Activated T-cell treated with anti-CD3 and anti-CD28 coated beads, Interleukin-2, amount 50 U/mL, for 24 hours (primary cell): ENCODE measurements at regions not wholly inside any gene's neighbourhood (a gene's known extent, or its start where the extent isn't known, plus 50 kb on each side); places are given as distances from the start of the nearest gene placed in this dataset.
"Not testable (repeated sequence)": the region's sequence is repeated elsewhere in the genome, so short reads cannot be mapped to it uniquely, and the experiment has no call there.

Experiments used
- DNase-seq: peaks from one replicate; pipeline ENCODE4 v3.0.0-alpha.2; 2020
- H3K27ac Mint-ChIP-seq: 2 replicates; pipeline ENCODE4 v1.8.0; 2020; ENCODE audit warnings: mild to moderate bottlenecking, mixed read lengths
- H3K27me3 Mint-ChIP-seq: 2 replicates; pipeline ENCODE4 v1.8.0; 2020; ENCODE audit warnings: mixed read lengths
- H3K36me3 Mint-ChIP-seq: 2 replicates; pipeline ENCODE4 v1.8.0; 2020; ENCODE audit warnings: low read depth, mixed read lengths
- H3K4me1 Mint-ChIP-seq: 2 replicates; pipeline ENCODE4 v1.8.0; 2020; ENCODE audit warnings: low read depth, mixed read lengths
- H3K4me3 Mint-ChIP-seq: 2 replicates; pipeline ENCODE4 v1.8.0; 2020; ENCODE audit warnings: mild to moderate bottlenecking, moderate library complexity, mixed read lengths
- H3K9me3 Mint-ChIP-seq: 2 replicates; pipeline ENCODE4 v1.8.0; 2020; ENCODE audit warnings: mixed read lengths

- H3K27me3 Mint-ChIP-seq, H3K4me1 Mint-ChIP-seq, H3K4me3 Mint-ChIP-seq, DNase-seq, H3K27ac Mint-ChIP-seq, H3K36me3 Mint-ChIP-seq: not testable (repeated sequence)
- peaks cover 20% of the 10 kb centered on the region for H3K9me3 Mint-ChIP-seq
These were observed 507.9 kb downstream of the KCNJ18 start for GRCh38 chr17:22200187-22200586.

DNA sequence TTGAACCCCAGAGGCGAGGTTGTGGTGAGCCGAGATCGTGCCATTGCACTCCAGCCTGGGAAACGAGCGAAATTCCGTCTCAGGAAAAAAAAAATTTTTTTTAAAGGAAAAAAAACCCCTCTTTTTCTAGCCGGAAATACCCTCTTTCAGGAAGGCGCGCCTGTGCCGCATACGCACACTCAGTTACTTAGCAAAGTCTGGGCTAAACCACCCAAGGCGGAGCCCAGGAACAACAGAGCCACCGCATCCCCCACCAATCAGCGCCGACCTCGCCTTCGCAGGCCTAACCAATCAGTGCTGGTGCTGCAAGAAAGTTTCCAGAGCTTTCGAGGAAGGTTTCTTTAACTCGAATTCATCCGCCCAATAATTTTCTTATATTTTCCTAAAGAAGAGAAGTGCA, 510.4 kb downstream of the KCNJ18 start:
- Mint-ChIP-seq H3K27me3 (no peaks in the 10 kb centered on the region), H3K4me1 (no peaks in the 10 kb centered on the region), H3K36me3 (no peaks in the 10 kb centered on the region), H3K4me3 (no peak overlapping the region), H3K9me3 (peaks cover 30% of the 10 kb centered on the region), H3K27ac (no peak overlapping the region)
- no peak for DNase-seq

- Mint-ChIP-seq H3K9me3 (peaks cover 30% of the 10 kb centered on the region), H3K4me1 (no peaks in the 10 kb centered on the region), H3K4me3 (no peak overlapping the region), H3K36me3 (no peaks in the 10 kb centered on the region), H3K27me3 (no peaks in the 10 kb centered on the region), H3K27ac (no peak overlapping the region)
- no peak for DNase-seq
These were observed 510.9 kb downstream of the KCNJ18 start for GRCh38 chr17:22203208-22203715.

GRCh38 chr17:22204076-22204475, 511.8 kb downstream of the KCNJ18 start:
- H3K4me3 Mint-ChIP-seq, DNase-seq, H3K4me1 Mint-ChIP-seq, H3K36me3 Mint-ChIP-seq, H3K27me3 Mint-ChIP-seq, H3K27ac Mint-ChIP-seq: not testable (repeated sequence)
- H3K9me3 Mint-ChIP-seq = peaks cover 32% of the 10 kb centered on the region

- H3K27me3 Mint-ChIP-seq, H3K4me3 Mint-ChIP-seq, DNase-seq, H3K36me3 Mint-ChIP-seq, H3K27ac Mint-ChIP-seq, H3K4me1 Mint-ChIP-seq: not testable (repeated sequence)
- peaks cover 22% of the 10 kb centered on the region for H3K9me3 Mint-ChIP-seq
These were observed 517.9 kb downstream of the KCNJ18 start for GRCh38 chr17:22210212-22210611.

DNA sequence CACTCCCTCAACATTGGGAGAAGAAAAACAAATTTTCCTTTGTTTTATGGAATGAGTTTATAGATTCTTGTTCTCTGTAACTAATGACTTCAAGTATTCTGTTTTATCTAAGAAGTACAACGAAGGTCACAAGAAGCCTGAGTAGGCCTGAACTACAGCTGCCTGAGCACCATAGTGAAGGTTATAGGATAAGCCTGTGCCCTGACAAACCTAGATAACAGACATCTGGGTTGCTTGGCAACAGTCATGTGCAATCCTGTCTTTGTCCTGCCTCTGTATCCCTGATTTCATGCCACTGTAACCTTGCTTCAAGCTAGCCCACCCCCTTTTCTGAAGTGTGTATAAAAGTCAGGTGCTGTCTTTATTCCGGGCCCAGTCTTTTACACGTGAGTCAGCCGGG, 520.8 kb downstream of the KCNJ18 start:
- not testable (repeated sequence) for H3K27me3 Mint-ChIP-seq, H3K36me3 Mint-ChIP-seq

GRCh38 chr17:22217135-22217534, 524.8 kb downstream of the KCNJ18 start:
- Mint-ChIP-seq H3K4me1 (no peaks in the 10 kb centered on the region), H3K36me3 (no peaks in the 10 kb centered on the region), H3K4me3 (no peak overlapping the region), H3K27ac (no peak overlapping the region), H3K27me3 (no peaks in the 10 kb centered on the region), H3K9me3 (peaks cover 7% of the 10 kb centered on the region)
- DNase-seq = no peak

More for the DNA sequence above, 520.8 kb downstream of the KCNJ18 start:
- not testable (repeated sequence) for H3K4me1 Mint-ChIP-seq, DNase-seq, H3K4me3 Mint-ChIP-seq, H3K27ac Mint-ChIP-seq
- peaks cover 10% of the 10 kb centered on the region for H3K9me3 Mint-ChIP-seq

DNA sequence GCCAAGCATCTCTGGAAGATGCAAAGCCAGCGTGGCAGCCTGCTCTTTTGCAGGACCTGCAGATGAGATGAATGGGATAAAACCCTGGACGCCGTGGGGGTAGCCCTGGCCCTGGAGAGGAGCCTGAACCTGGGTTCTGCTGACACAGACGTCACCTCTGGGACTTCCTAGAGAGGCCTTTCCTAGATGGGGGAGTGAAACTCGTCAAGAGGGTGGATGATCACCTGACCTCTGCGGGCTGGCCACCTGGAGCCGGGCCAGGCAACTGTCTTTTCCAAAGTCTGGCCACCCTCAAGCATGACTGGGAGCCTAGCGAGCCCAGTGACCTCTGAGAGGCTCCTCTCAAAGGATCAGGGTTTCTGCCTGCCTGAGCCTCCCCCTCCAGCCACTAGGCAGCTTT, 529.0 kb downstream of the KCNJ18 start:
- no peaks in the 10 kb centered on the region for H3K27me3 Mint-ChIP-seq
- no peaks in the 10 kb centered on the region for H3K36me3 Mint-ChIP-seq
- no peaks in the 10 kb centered on the region for H3K4me1 Mint-ChIP-seq
- peaks cover 7% of the 10 kb centered on the region for H3K9me3 Mint-ChIP-seq
- H3K4me3 Mint-ChIP-seq = no peak overlapping the region
- no peak for DNase-seq
- H3K27ac Mint-ChIP-seq = no peak overlapping the region

- H3K36me3 Mint-ChIP-seq, H3K4me3 Mint-ChIP-seq, H3K27ac Mint-ChIP-seq, H3K4me1 Mint-ChIP-seq, H3K9me3 Mint-ChIP-seq, H3K27me3 Mint-ChIP-seq, DNase-seq: not testable (repeated sequence)
These were observed 534.2 kb downstream of the KCNJ18 start for GRCh38 chr17:22226477-22226876.

GRCh38 chr17:22226932-22227331, 534.6 kb downstream of the KCNJ18 start:
- H3K27me3 Mint-ChIP-seq, DNase-seq, H3K4me3 Mint-ChIP-seq, H3K36me3 Mint-ChIP-seq, H3K4me1 Mint-ChIP-seq, H3K9me3 Mint-ChIP-seq, H3K27ac Mint-ChIP-seq: not testable (repeated sequence)

DNA sequence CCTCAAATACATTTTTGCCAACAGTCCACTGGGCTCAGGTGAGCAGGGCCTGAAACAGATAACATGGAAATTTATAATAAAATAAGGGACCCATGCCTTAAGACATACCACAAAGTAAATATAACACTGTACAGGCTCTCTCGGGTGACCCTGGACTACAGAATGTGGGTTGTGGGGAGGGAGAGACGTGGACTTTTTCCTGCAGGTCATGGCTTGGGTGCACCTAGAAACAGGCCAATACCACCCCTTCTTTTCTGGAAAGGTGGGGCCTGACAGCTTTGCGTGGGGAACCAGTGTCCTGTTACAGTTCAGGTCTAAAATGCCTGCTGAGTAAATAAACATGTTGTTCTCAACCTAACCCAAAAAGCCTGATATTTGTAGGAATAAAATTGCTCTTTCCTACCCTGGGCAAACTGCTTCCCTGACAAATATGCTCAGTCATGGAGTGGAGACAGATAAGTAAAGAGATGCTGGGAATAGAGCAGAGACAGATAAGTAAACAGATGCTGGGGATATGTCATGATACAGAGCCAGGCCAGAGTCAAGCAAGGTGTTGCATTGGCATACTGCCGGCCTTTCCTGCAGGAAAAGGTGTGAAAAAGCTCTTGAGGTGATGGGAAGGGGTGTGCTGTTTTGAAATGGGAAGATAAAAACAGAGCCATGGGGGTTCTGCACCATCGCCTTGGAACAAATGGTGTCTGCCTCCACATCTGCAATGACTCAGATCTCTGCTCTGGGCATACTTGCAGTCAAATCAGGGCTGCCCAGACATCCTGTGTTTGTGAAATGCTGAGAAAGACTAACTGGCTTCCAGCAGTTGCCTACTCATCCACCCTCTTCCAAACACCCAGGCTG, 535.6 kb downstream of the KCNJ18 start:
- not testable (repeated sequence) for H3K27me3 Mint-ChIP-seq, H3K36me3 Mint-ChIP-seq, H3K27ac Mint-ChIP-seq, H3K4me1 Mint-ChIP-seq, H3K4me3 Mint-ChIP-seq, H3K9me3 Mint-ChIP-seq, DNase-seq

DNA sequence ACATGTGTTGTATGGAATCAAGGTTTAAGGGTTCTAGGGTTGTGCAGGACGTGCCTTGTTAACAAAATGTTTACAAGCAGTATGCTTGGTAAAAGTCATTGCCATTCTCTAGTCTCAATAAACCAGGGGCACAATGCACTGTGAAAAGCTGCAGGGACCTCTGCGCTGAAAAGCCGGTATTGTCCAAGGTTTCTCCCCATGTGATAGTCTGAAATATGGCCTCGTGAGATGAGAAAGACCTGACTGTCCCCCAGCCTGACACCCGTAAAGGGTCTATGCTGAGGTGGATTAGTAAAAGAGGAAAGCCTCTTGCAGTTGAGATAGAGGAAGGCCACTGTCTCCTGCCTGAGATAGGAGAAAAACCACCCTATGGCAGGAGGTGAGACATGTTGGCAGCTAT, 537.5 kb downstream of the KCNJ18 start:
- H3K27ac Mint-ChIP-seq, H3K9me3 Mint-ChIP-seq, H3K4me3 Mint-ChIP-seq, DNase-seq, H3K4me1 Mint-ChIP-seq, H3K27me3 Mint-ChIP-seq, H3K36me3 Mint-ChIP-seq: not testable (repeated sequence)

GRCh38 chr17:22233382-22233781, 541.1 kb downstream of the KCNJ18 start:
- H3K36me3 Mint-ChIP-seq = no peaks in the 10 kb centered on the region
- H3K4me3 Mint-ChIP-seq = no peak overlapping the region
- H3K27ac Mint-ChIP-seq = no peak overlapping the region
- peaks cover 8% of the 10 kb centered on the region for H3K9me3 Mint-ChIP-seq
- DNase-seq = no peak
- no peaks in the 10 kb centered on the region for H3K4me1 Mint-ChIP-seq
- no peaks in the 10 kb centered on the region for H3K27me3 Mint-ChIP-seq

- Mint-ChIP-seq H3K9me3 (peaks cover 11% of the 10 kb centered on the region), H3K36me3 (no peaks in the 10 kb centered on the region), H3K4me1 (no peaks in the 10 kb centered on the region), H3K27ac (no peak overlapping the region), H3K4me3 (no peak overlapping the region), H3K27me3 (no peaks in the 10 kb centered on the region)
- no peak for DNase-seq
These were observed 550.1 kb downstream of the KCNJ18 start for GRCh38 chr17:22242472-22242871.

- Mint-ChIP-seq H3K4me3 (no peak overlapping the region), H3K36me3 (no peaks in the 10 kb centered on the region), H3K4me1 (no peaks in the 10 kb centered on the region), H3K9me3 (peaks cover 4% of the 10 kb centered on the region), H3K27ac (no peak overlapping the region), H3K27me3 (no peaks in the 10 kb centered on the region)
- DNase-seq = no peak
These were observed 559.2 kb downstream of the KCNJ18 start for GRCh38 chr17:22251498-22251897.
